KMS-11 (cell line): ENCODE measurements at regions not wholly inside any gene's neighbourhood (a gene's known extent, or its start where the extent isn't known, plus 50 kb on each side); places are given as distances from the start of the nearest gene placed in this dataset.

Source experiments
- H2AFZ ChIP-seq: fragments of 200-600 bp; sonication (generic); 2 replicates; pipeline ENCODE4 v1.6.1; 2016; ENCODE audit warnings: antibody characterized with exemption, mixed run types, low read depth
- H3K27ac ChIP-seq: fragments of 200-600 bp; sonication (generic); 2 replicates; pipeline ENCODE4 v1.6.1; 2016; ENCODE audit warnings: mild to moderate bottlenecking, mixed run types
- H3K27me3 ChIP-seq: fragments of 200-600 bp; sonication (generic); 2 replicates; pipeline ENCODE4 v1.6.1; 2017; ENCODE audit warnings: mild to moderate bottlenecking, low read depth, mixed run types, moderate library complexity; ENCODE audit not compliant: insufficient read depth
- H3K36me3 ChIP-seq: fragments of 200-600 bp; sonication (generic); 2 replicates; pipeline ENCODE4 v1.6.1; 2017; ENCODE audit warnings: mild to moderate bottlenecking, mixed run types; ENCODE audit not compliant: insufficient read depth
- H3K4me1 ChIP-seq: fragments of 200-600 bp; sonication (generic); 2 replicates; pipeline ENCODE4 v1.6.1; 2016; ENCODE audit warnings: mild to moderate bottlenecking, low read depth, mixed run types; ENCODE audit not compliant: poor library complexity, severe bottlenecking
- H3K4me2 ChIP-seq: fragments of 200-600 bp; sonication (generic); 2 replicates; pipeline ENCODE4 v1.7.0; 2016; ENCODE audit warnings: mild to moderate bottlenecking, mixed run types
- H3K4me3 ChIP-seq: fragments of 200-600 bp; sonication (generic); IDR thresholded peaks from 2 replicates; pipeline ENCODE4 v1.6.1; 2017; ENCODE audit warnings: low read depth, low read length, mixed read lengths; ENCODE audit not compliant: insufficient read depth
- H3K79me2 ChIP-seq: fragments of 200-600 bp; sonication (generic); 2 replicates; pipeline ENCODE4 v1.6.1; 2016; ENCODE audit warnings: low read depth, mixed run types; ENCODE audit not compliant: insufficient read depth
- H3K9ac ChIP-seq: fragments of 200-600 bp; sonication (generic); 2 replicates; pipeline ENCODE4 v1.6.1; 2016; ENCODE audit warnings: mild to moderate bottlenecking, mixed run types
- H4K20me1 ChIP-seq: fragments of 200-600 bp; sonication (generic); 2 replicates; pipeline ENCODE4 v1.6.1; 2016; ENCODE audit warnings: mild to moderate bottlenecking, mixed run types; ENCODE audit not compliant: insufficient read depth
- CTCF ChIP-seq: fragments of 200-600 bp; sonication (generic); conservative IDR thresholded peaks from 2 replicates; pipeline ENCODE4 v1.6.1; 2017; ENCODE audit warnings: low read depth, mild to moderate bottlenecking, antibody characterized with exemption, low read length, moderate library complexity, mixed read lengths

GRCh38 chr2:77813599-77813998, 291.4 kb upstream of the LRRTM4 start:
- no peak overlapping the region for H2AFZ ChIP-seq
- no peak overlapping the region for H3K9ac ChIP-seq
- H3K27ac ChIP-seq, result no peak overlapping the region
- H3K79me2 ChIP-seq, result no peaks in the 10 kb centered on the region
- no peaks in the 10 kb centered on the region for H3K27me3 ChIP-seq
- TF ChIP-seq CTCF, result no peak
- H4K20me1 ChIP-seq, result no peaks in the 10 kb centered on the region
- H3K4me2 ChIP-seq, result no peak overlapping the region
- H3K4me1 ChIP-seq, result no peaks in the 10 kb centered on the region
- H3K36me3 ChIP-seq, result no peaks in the 10 kb centered on the region
- H3K4me3 ChIP-seq, result no peak overlapping the region

DNA sequence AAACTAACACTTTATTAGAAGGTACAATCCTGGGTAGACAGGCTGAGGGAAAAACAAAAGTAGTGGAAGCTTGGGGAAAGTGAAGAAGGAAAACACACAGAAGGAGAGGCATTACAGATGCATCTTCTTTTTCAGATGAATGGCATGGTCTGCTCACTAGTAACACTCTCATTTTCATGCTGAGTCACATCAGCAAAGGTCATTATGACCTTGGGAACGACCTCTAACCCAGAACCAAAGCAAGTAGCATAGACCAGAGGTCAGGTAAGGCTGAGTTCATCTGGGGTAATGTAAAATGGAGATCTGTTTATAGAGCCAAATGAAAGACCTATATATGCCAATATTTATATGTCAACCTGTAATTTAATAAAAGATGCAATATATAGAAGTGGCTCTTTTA, 294.4 kb upstream of the LRRTM4 start:
- no peaks in the 10 kb centered on the region for H3K79me2 ChIP-seq
- no peak for TF ChIP-seq CTCF
- H3K36me3 ChIP-seq, result no peaks in the 10 kb centered on the region
- H3K27ac ChIP-seq, result no peak overlapping the region
- H3K9ac ChIP-seq, result no peak overlapping the region
- no peaks in the 10 kb centered on the region for H3K27me3 ChIP-seq
- no peaks in the 10 kb centered on the region for H4K20me1 ChIP-seq
- H3K4me3 ChIP-seq, result no peak overlapping the region
- H3K4me2 ChIP-seq, result no peak overlapping the region
- H3K4me1 ChIP-seq, result no peaks in the 10 kb centered on the region
- no peak overlapping the region for H2AFZ ChIP-seq

- H3K79me2 ChIP-seq, result no peaks in the 10 kb centered on the region
- no peak for TF ChIP-seq CTCF
- no peak overlapping the region for H3K9ac ChIP-seq
- no peak overlapping the region for H2AFZ ChIP-seq
- H4K20me1 ChIP-seq, result no peaks in the 10 kb centered on the region
- no peak overlapping the region for H3K4me2 ChIP-seq
- H3K36me3 ChIP-seq, result no peaks in the 10 kb centered on the region
- no peak overlapping the region for H3K27ac ChIP-seq
- H3K4me1 ChIP-seq, result no peaks in the 10 kb centered on the region
- no peaks in the 10 kb centered on the region for H3K27me3 ChIP-seq
- no peak overlapping the region for H3K4me3 ChIP-seq
Observed at GRCh38 chr2:77818186-77818585, 296.0 kb upstream of the LRRTM4 start.

GRCh38 chr2:77823028-77823427, 300.9 kb upstream of the LRRTM4 start:
- Histone ChIP-seq H3K36me3 (no peaks in the 10 kb centered on the region), H2AFZ (no peak overlapping the region), H4K20me1 (no peaks in the 10 kb centered on the region), H3K27ac (no peak overlapping the region), H3K4me3 (no peak overlapping the region), H3K27me3 (no peaks in the 10 kb centered on the region), H3K4me2 (no peak overlapping the region), H3K4me1 (no peaks in the 10 kb centered on the region), H3K79me2 (no peaks in the 10 kb centered on the region), H3K9ac (no peak overlapping the region)
- TF ChIP-seq CTCF, result no peak

DNA sequence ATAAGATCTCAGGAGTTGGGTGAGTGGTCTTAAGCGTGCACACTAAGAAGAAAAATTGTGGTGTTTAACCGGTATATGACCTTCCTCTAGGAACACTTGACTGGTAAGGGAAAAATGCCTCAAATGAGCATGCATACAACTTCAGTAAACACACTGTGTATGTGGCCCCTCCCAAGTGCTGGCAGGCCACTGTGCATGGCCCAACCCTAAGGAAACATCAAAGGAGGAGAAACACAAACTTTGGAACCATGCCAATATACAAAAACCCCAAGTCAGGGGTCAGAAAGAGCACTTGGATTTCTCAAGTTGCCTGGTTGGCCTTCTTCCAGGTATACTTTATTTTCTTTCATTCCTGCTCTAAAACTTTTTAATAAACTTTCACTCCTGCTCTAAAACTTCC, 308.9 kb upstream of the LRRTM4 start:
- Histone ChIP-seq H3K36me3 (no peaks in the 10 kb centered on the region), H4K20me1 (no peaks in the 10 kb centered on the region), H3K9ac (no peak overlapping the region), H2AFZ (no peak overlapping the region), H3K4me1 (no peaks in the 10 kb centered on the region), H3K4me2 (no peak overlapping the region), H3K4me3 (no peak overlapping the region), H3K27ac (no peak overlapping the region), H3K79me2 (no peaks in the 10 kb centered on the region), H3K27me3 (no peaks in the 10 kb centered on the region)
- TF ChIP-seq CTCF, result no peak
